BLaER1 treated with 17β-estradiol and CSF1 and Interleukin-3, amounts not matched to agents 10 nM and 100 nM (cell line): ENCODE measurements at regions not wholly inside any gene's neighbourhood (a gene's known extent, or its start where the extent isn't known, plus 50 kb on each side); places are given as distances from the start of the nearest gene placed in this dataset.
"Not testable (repeated sequence)": the region's sequence is repeated elsewhere in the genome, so short reads cannot be mapped to it uniquely, and the experiment has no call there.

ENCODE experiments used
- H3K27ac ChIP-seq, 11 experiments: shearing (Covaris generic); formaldehyde crosslinking; 2 replicates each; pipeline ENCODE4 v1.8.1; 2022
- H3K27me3 ChIP-seq, 11 experiments: shearing (Covaris generic); formaldehyde crosslinking; 2 replicates each; pipeline ENCODE4 v1.8.1; 2022
- H3K36me3 ChIP-seq, 11 experiments: shearing (Covaris generic); formaldehyde crosslinking; 2 replicates each; pipeline ENCODE4 v1.8.1; 2022
- H3K4me1 ChIP-seq, 10 experiments: shearing (Covaris generic); formaldehyde crosslinking; 2 replicates each; pipeline ENCODE4 v1.8.1; 2022
- H3K4me2 ChIP-seq, 11 experiments: shearing (Covaris generic); formaldehyde crosslinking; 2 replicates each; pipeline ENCODE4 v1.8.1; 2022
- H3K4me3 ChIP-seq, 10 experiments: shearing (Covaris generic); formaldehyde crosslinking; 2 replicates each; pipeline ENCODE4 v1.8.1; 2022
- H3K9ac ChIP-seq, 11 experiments: shearing (Covaris generic); formaldehyde crosslinking; 2 replicates each; pipeline ENCODE4 v1.8.1; 2022
- H3K9me3 ChIP-seq, 11 experiments: shearing (Covaris generic); formaldehyde crosslinking; replicated peaks in 1 of 11; 2 replicates each; pipeline ENCODE4 v1.8.1; 2022
- H4K20me1 ChIP-seq, 11 experiments: shearing (Covaris generic); formaldehyde crosslinking; 2 replicates each; pipeline ENCODE4 v1.8.1; 2022
- Cebpa-rat ChIP-seq, 11 experiments: shearing (Covaris generic); IDR thresholded peaks; 2 replicates each; pipeline ENCODE4 v1.8.1; 2022

GRCh38 chr20:11170025-11170424, 496.2 kb upstream of the JAG1 start:
- no peaks in the 10 kb centered on the region for H3K27me3 ChIP-seq
- no peak overlapping the region for H3K27ac ChIP-seq
- no peaks in the 10 kb centered on the region for H3K36me3 ChIP-seq
- no peaks in the 10 kb centered on the region for H4K20me1 ChIP-seq
- H3K4me2 ChIP-seq = peak overlapping the region in 1 of 11 experiments; percentile 39; a peak in 1 of 22 replicates
- H3K4me3 ChIP-seq = no peak overlapping the region
- no peak overlapping the region for H3K9ac ChIP-seq
- TF ChIP-seq Cebpa-rat (IDR thresholded peaks at IDR 0.05) = no peak
- peaks cover 0 to 12% (median 0%) of the 10 kb centered on the region in 10 experiments; a peak in 3 of 20 replicates for H3K4me1 ChIP-seq
- no peaks in the 10 kb centered on the region for H3K9me3 ChIP-seq

GRCh38 chr20:11170565-11170964, 496.8 kb upstream of the JAG1 start:
- H3K9me3 ChIP-seq = no peaks in the 10 kb centered on the region
- no peaks in the 10 kb centered on the region for H4K20me1 ChIP-seq
- H3K4me2 ChIP-seq = peak overlapping the region in 1 of 11 experiments; percentile 39; a peak in 1 of 22 replicates
- no peaks in the 10 kb centered on the region for H3K27me3 ChIP-seq
- H3K27ac ChIP-seq = no peak overlapping the region
- peaks cover 0 to 12% (median 0%) of the 10 kb centered on the region in 10 experiments; a peak in 3 of 20 replicates for H3K4me1 ChIP-seq
- no peaks in the 10 kb centered on the region for H3K36me3 ChIP-seq
- no peak overlapping the region for H3K9ac ChIP-seq
- no peak for TF ChIP-seq Cebpa-rat (IDR thresholded peaks at IDR 0.05)
- H3K4me3 ChIP-seq = no peak overlapping the region

- Histone ChIP-seq H3K4me1 (peaks cover 0 to 12% (median 0%) of the 10 kb centered on the region in 10 experiments; a peak in 3 of 20 replicates), H3K9me3 (no peaks in the 10 kb centered on the region), H3K9ac (no peak overlapping the region), H3K27me3 (no peaks in the 10 kb centered on the region), H4K20me1 (no peaks in the 10 kb centered on the region), H3K4me2 (no peak overlapping the region), H3K36me3 (no peaks in the 10 kb centered on the region), H3K4me3 (no peak overlapping the region), H3K27ac (no peak overlapping the region)
- no peak for TF ChIP-seq Cebpa-rat (IDR thresholded peaks at IDR 0.05)
These were observed 499.1 kb upstream of the JAG1 start for GRCh38 chr20:11172881-11173280.

- Histone ChIP-seq H3K9me3 (no peaks in the 10 kb centered on the region), H4K20me1 (no peaks in the 10 kb centered on the region), H3K4me3 (no peak overlapping the region), H3K27ac (no peak overlapping the region), H3K4me1 (peaks cover 0 to 12% (median 0%) of the 10 kb centered on the region in 10 experiments; a peak in 3 of 20 replicates), H3K27me3 (no peaks in the 10 kb centered on the region), H3K9ac (no peak overlapping the region), H3K4me2 (no peak overlapping the region), H3K36me3 (no peaks in the 10 kb centered on the region)
- TF ChIP-seq Cebpa-rat (IDR thresholded peaks at IDR 0.05) = no peak
These were observed 500.1 kb upstream of the JAG1 start for GRCh38 chr20:11173916-11174315.

DNA sequence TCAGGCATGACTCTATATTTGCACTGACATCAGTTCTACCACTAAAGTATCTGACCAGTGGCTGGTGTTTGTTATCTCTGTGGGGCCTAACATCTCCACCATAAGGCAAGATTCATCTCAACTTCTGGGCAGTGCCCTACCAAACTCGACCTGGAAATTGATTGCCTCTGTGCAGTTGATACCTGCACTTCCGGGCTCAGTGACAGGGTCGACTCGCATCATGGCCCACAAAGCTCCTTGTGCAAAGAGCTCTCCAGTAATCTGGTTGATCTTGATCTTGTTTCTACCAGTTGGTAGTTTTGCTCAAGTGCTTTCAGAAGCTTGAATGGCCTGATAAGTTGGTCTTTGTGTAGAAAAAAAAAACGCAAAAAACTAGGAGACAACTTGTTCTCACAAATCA, 501.1 kb upstream of the JAG1 start:
- Histone ChIP-seq H3K36me3 (no peaks in the 10 kb centered on the region), H3K27me3 (no peaks in the 10 kb centered on the region), H3K27ac (no peak overlapping the region), H3K9me3 (no peaks in the 10 kb centered on the region), H3K4me2 (no peak overlapping the region), H3K9ac (no peak overlapping the region), H4K20me1 (no peaks in the 10 kb centered on the region), H3K4me1 (peaks cover 0 to 9% (median 0%) of the 10 kb centered on the region in 10 experiments; a peak in 3 of 20 replicates), H3K4me3 (no peak overlapping the region)
- TF ChIP-seq Cebpa-rat (IDR thresholded peaks at IDR 0.05) = no peak

DNA sequence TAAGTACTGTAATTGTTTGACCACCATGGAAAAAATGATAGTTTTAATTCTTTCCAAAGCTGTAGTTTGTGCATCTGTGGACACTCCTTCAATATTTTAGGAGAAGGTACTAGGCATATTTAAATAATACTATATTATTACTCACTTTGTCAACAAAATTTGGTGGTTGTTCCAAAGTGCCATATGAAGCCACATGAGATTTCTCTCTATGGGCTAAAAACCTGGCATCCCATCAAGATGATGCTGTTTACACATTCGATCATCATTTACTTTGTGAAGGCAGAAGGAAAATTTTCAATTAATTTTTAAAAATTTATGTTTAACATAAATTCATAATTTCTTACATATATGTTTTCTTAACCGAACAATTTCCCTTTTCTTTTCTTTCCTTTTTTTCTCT, 502.6 kb upstream of the JAG1 start:
- Histone ChIP-seq H3K4me2 (no peak overlapping the region), H3K36me3 (no peaks in the 10 kb centered on the region), H3K27me3 (no peaks in the 10 kb centered on the region), H4K20me1 (no peaks in the 10 kb centered on the region), H3K27ac (no peak overlapping the region), H3K4me1 (no peaks in the 10 kb centered on the region), H3K9me3 (peaks cover 5 to 13% (median 7%) of the 10 kb centered on the region in 11 experiments; a peak in 15 of 22 replicates), H3K9ac (no peak overlapping the region), H3K4me3 (no peak overlapping the region)
- TF ChIP-seq Cebpa-rat (IDR thresholded peaks at IDR 0.05) = no peak

GRCh38 chr20:11178946-11179654, 505.3 kb upstream of the JAG1 start:
- no peaks in the 10 kb centered on the region for H3K36me3 ChIP-seq
- no peaks in the 10 kb centered on the region for H3K27me3 ChIP-seq
- no peak overlapping the region for H3K9ac ChIP-seq
- no peak overlapping the region for H3K4me2 ChIP-seq
- peaks cover 0 to 22% (median 0%) of the 10 kb centered on the region in 10 experiments; a peak in 4 of 20 replicates for H3K4me1 ChIP-seq
- TF ChIP-seq Cebpa-rat (IDR thresholded peaks at IDR 0.05) = no peak
- H3K27ac ChIP-seq = no peak overlapping the region
- H4K20me1 ChIP-seq = no peaks in the 10 kb centered on the region
- H3K4me3 ChIP-seq = no peak overlapping the region
- peaks cover 5 to 19% (median 7%) of the 10 kb centered on the region in 11 experiments; a peak in 15 of 22 replicates for H3K9me3 ChIP-seq

GRCh38 chr20:11180186-11180585, 506.4 kb upstream of the JAG1 start:
- no peak overlapping the region for H3K27ac ChIP-seq
- H3K4me1 ChIP-seq = peaks cover 0 to 22% (median 0%) of the 10 kb centered on the region in 10 experiments; a peak in 4 of 20 replicates
- H3K9ac ChIP-seq = no peak overlapping the region
- H3K27me3 ChIP-seq = no peaks in the 10 kb centered on the region
- no peaks in the 10 kb centered on the region for H4K20me1 ChIP-seq
- no peak overlapping the region for H3K4me3 ChIP-seq
- no peaks in the 10 kb centered on the region for H3K36me3 ChIP-seq
- no peak for TF ChIP-seq Cebpa-rat (IDR thresholded peaks at IDR 0.05)
- H3K9me3 ChIP-seq = peaks cover 6 to 26% (median 9%) of the 10 kb centered on the region in 11 experiments; a peak in 17 of 22 replicates
- no peak overlapping the region for H3K4me2 ChIP-seq

DNA sequence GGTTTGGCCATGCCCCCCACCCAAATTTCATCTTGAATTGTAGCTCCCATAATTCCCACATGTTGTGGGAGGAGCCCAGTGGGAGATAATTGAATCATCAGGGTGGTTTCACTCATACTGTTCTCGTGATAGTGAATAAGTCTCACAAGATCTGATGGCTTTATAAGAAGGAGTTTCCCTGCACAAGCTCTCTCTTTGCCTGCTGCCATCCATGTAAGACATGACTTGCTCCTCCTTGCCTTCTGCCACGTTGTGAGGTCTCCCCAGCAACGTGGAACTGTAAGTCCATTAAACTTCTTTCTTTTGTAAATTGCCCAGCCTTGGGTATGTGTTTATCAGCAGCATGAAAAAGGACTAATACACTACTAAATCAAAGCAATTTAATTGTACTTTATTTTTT, 507.3 kb upstream of the JAG1 start:
- H3K4me2 ChIP-seq, H3K9ac ChIP-seq, H3K27ac ChIP-seq, H3K36me3 ChIP-seq, H4K20me1 ChIP-seq, H3K4me3 ChIP-seq, H3K27me3 ChIP-seq: not testable (repeated sequence)
- Histone ChIP-seq H3K4me1 (peaks cover 0 to 22% (median 0%) of the 10 kb centered on the region in 10 experiments; a peak in 4 of 20 replicates), H3K9me3 (peaks cover 7 to 32% (median 12%) of the 10 kb centered on the region in 11 experiments; a peak in 17 of 22 replicates)

DNA sequence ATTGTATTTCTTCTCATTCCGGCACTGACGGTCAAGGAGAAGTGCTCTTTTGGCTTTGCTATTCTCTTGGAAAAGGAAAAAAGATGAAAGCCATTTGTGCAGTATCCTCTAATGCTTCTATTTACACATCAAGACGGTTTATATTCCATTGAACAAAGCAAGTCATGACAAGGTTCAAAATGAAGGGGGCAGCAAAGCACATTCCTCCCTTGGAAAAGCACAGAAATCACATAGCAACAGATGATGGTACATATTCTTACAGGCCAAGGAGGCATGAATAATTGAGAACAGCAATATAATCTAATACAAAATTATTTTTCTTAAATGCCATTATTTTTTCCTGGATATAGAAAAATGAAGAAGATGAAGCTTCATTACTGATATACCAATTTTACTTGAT, 508.2 kb upstream of the JAG1 start:
- Histone ChIP-seq H3K27ac (no peak overlapping the region; a peak in 1 of 22 replicates), H3K9me3 (peaks cover 7 to 32% (median 12%) of the 10 kb centered on the region in 11 experiments; a peak in 17 of 22 replicates), H3K27me3 (no peaks in the 10 kb centered on the region), H3K4me1 (peaks cover 0 to 22% (median 0%) of the 10 kb centered on the region in 10 experiments; a peak in 4 of 20 replicates), H4K20me1 (no peaks in the 10 kb centered on the region), H3K4me2 (peak overlapping the region in 2 of 11 experiments; percentile 42 to 67; a peak in 2 of 22 replicates), H3K36me3 (no peaks in the 10 kb centered on the region), H3K9ac (no peak overlapping the region), H3K4me3 (no peak overlapping the region)
- no peak for TF ChIP-seq Cebpa-rat (IDR thresholded peaks at IDR 0.05)
